Loucy (cell line): ENCODE measurements at regions not wholly inside any gene's neighbourhood (a gene's known extent, or its start where the extent isn't known, plus 50 kb on each side); places are given as distances from the start of the nearest gene placed in this dataset.

ENCODE experiments used
- CTCF ChIP-seq: fragments of 200-600 bp; sonication (generic); conservative IDR thresholded peaks from 2 replicates; pipeline ENCODE4 v1.5.1; 2014; ENCODE audit warnings: mild to moderate bottlenecking, antibody characterized with exemption, low read length
- EZH2phosphoT487 ChIP-seq: fragments of 200-600 bp; IDR thresholded peaks from 2 replicates; pipeline ENCODE4 v1.6.1; 2018; ENCODE audit warnings: antibody characterized with exemption, mild to moderate bottlenecking, moderate library complexity, borderline replicate concordance

GRCh38 chr12:90502070-90502469, 452.9 kb downstream of the CCER1 start:
- no peak for TF ChIP-seq CTCF
- TF ChIP-seq EZH2phosphoT487: no peak
